ENCODE measurements at regions not wholly inside any gene's neighbourhood (a gene's known extent, or its start where the extent isn't known, plus 50 kb on each side); places are given as distances from the start of the nearest gene placed in this dataset.

GRCh38 chr18:11505993-11506392 is 103.4 kb upstream of the SLC35G4 start:
- no peak for DNase-seq
- intact Hi-C loops (cut with DNase I; ENCODE audit: low total_unique reads): no loop called here
- Histone ChIP-seq H3K27me3 (no peaks in the 10 kb centered on the region), H3K36me3 (no peaks in the 10 kb centered on the region), H3K4me3 (no peak overlapping the region), H3K4me1 (peaks cover 0 to under 1% of the 10 kb centered on the region in 2 donors), H3K9me3 (no peaks in the 10 kb centered on the region), H3K27ac (no peak overlapping the region)
- in situ Hi-C loops (cut with MboI; ENCODE audit: low sequenced_read_pairs in 4 of 4): loop anchor here in 2 of 4 donors (10.0 to 25.0 kb wide), 2 partner anchors 181 to 194 kb away; no protein-coding TSS in a partner anchor
- TF ChIP-seq CTCF (IDR thresholded peaks at IDR 0.05 in 4 of 5, conservative IDR thresholded peaks at IDR 0.05 in 1 of 5) (no peak), POLR2A (IDR thresholded peaks at IDR 0.05) (no peak)
- ATAC-seq: no peak

GRCh38 chr18:11504962-11505361 is 104.4 kb upstream of the SLC35G4 start:
- intact Hi-C loops (cut with DNase I; ENCODE audit: low total_unique reads): no loop called here
- no peak overlapping the region for H3K27ac ChIP-seq
- no peaks in the 10 kb centered on the region for H3K27me3 ChIP-seq
- ATAC-seq (no peak), DNase-seq (no peak)
- peaks cover 4 to 10% of the 10 kb centered on the region in 2 donors for H3K4me1 ChIP-seq
- H3K9me3 ChIP-seq: no peaks in the 10 kb centered on the region
- in situ Hi-C loops (cut with MboI; ENCODE audit: low sequenced_read_pairs in 4 of 4): loop anchor here in 2 of 4 donors (10.0 to 25.0 kb wide), 2 partner anchors 180 to 193 kb away; no protein-coding TSS in a partner anchor
- no peak overlapping the region for H3K4me3 ChIP-seq
- no peak for TF ChIP-seq POLR2A (IDR thresholded peaks at IDR 0.05)
- no peaks in the 10 kb centered on the region for H3K36me3 ChIP-seq

DNA sequence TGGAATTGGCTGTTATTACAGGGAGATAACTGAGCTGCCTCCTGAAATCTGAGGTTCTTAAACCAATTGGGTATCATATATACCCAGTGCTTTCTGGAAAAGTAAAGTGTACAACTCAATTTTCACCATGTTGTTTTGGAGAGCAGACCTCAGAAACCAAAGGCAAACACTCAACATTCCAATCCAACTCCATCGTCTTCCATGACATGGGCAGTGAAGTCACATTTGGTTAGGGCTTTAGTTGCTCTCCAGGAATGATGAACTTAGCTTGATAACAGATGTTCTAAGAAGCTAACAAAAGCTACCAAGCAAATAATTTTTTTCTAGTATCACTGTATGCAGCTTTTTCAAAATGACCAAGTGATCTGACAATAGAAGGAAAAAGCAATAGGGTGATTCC is 107.0 kb upstream of the SLC35G4 start:
- no peak for TF ChIP-seq CTCF (IDR thresholded peaks at IDR 0.05 in 4 of 5, conservative IDR thresholded peaks at IDR 0.05 in 1 of 5)
- no peak overlapping the region for H3K27ac ChIP-seq
- in situ Hi-C loops (cut with MboI; ENCODE audit: low sequenced_read_pairs in 4 of 4): loop anchor here in 2 of 4 donors (10.0 to 25.0 kb wide), 2 partner anchors 178 to 190 kb away; no protein-coding TSS in a partner anchor
- ATAC-seq (no peak), DNase-seq (no peak)
- H3K9me3 ChIP-seq: no peaks in the 10 kb centered on the region
- no peak overlapping the region for H3K4me3 ChIP-seq
- peaks cover 4 to 12% of the 10 kb centered on the region in 2 donors for H3K4me1 ChIP-seq
- intact Hi-C loops (cut with DNase I; ENCODE audit: low total_unique reads): no loop called here
- no peaks in the 10 kb centered on the region for H3K36me3 ChIP-seq
- no peaks in the 10 kb centered on the region for H3K27me3 ChIP-seq

DNA sequence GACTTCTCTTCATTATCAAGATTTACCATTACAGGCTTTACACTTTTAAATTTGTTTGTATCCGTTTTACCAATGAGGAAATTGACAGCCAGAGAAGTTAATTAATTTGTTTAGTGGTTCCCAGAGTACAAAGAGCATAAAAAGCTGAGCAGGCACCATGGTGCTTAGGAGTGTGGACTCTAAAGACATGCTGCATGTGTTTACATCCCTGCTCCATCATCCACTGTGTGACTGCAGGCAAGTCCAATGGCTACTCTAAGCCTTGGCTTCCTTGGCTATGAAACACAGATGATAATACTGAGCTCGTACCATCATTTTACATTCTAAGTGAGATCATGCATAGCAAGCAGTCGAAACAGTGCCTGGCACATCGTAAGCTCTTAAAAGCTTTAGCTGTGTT is 108.0 kb upstream of the SLC35G4 start:
- TF ChIP-seq CTCF (IDR thresholded peaks at IDR 0.05 in 4 of 5, conservative IDR thresholded peaks at IDR 0.05 in 1 of 5): no peak
- TF ChIP-seq POLR2A (IDR thresholded peaks at IDR 0.05): no peak
- intact Hi-C loops (cut with DNase I; ENCODE audit: low total_unique reads): no loop called here

DNA sequence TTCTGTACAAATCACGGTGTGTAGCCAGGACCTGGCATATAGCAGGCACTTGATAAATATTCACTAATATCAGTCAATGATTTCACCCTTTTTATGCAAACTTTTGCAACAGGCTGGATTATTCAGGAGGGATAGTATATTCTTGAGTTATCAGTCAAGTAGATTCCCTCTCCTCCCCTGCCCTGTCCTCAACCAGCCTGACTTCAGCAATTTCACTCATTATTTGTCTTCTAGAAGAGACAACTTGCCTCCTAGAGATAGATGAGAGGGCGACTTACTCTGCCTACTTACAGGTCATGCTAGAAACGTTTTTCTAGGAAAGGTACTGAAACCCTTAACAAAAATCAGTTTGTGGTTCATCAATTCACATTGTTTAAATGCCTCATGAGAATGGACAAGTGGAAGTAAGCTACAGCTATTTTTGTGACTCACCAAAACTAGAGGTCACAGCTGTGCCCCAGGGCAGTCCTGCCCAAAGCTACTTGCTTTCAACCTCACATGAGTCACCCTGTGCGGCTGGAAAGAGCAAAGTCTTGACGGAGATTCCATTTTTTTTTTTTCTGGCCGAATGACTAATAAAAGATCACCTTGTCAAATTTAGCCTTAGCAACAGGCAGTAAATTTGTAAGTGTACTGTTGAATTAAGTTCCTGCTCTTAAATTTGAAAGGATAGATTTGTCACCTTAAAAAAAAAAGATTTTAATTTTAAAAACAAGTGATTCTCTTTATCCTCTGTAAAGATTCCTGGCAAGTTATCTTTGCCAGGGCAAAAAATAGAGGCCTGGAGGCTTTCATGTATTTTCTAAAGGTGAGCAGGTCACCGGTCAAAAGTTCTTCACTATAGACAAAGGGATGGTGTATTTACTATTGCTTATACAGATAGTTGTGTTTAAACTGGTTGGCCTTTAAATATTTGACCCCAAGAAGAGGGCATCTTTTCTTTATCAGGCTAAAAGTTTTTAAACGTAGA is 109.0 kb upstream of the SLC35G4 start:
- H3K4me3 ChIP-seq: no peak overlapping the region
- no peaks in the 10 kb centered on the region for H3K27me3 ChIP-seq
- peaks cover 4 to 12% of the 10 kb centered on the region in 2 donors for H3K4me1 ChIP-seq
- H3K27ac ChIP-seq: peak overlapping the region in 3 of 4 donors; percentile 38 to 71 (median 63)
- TF ChIP-seq CTCF (IDR thresholded peaks at IDR 0.05 in 4 of 5, conservative IDR thresholded peaks at IDR 0.05 in 1 of 5) (no peak), POLR2A (IDR thresholded peaks at IDR 0.05) (no peak)
- in situ Hi-C loops (cut with MboI; ENCODE audit: low sequenced_read_pairs in 4 of 4) (loop anchor here in 2 of 4 donors (10.0 to 25.0 kb wide), 2 partner anchors 176 to 188 kb away; no protein-coding TSS in a partner anchor), intact Hi-C loops (cut with DNase I; ENCODE audit: low total_unique reads) (no loop called here)
- peak; percentile 69 to 84 for DNase-seq
- no peaks in the 10 kb centered on the region for H3K36me3 ChIP-seq
- H3K9me3 ChIP-seq: no peaks in the 10 kb centered on the region
- peak; percentile 99 for ATAC-seq

More for the DNA sequence above, 108.0 kb upstream of the SLC35G4 start:
- H3K4me1 ChIP-seq: peaks cover 4 to 12% of the 10 kb centered on the region in 2 donors
- H3K27me3 ChIP-seq: no peaks in the 10 kb centered on the region
- H3K9me3 ChIP-seq: no peaks in the 10 kb centered on the region
- no peaks in the 10 kb centered on the region for H3K36me3 ChIP-seq
- H3K27ac ChIP-seq: peak overlapping the region in 1 of 4 donors; percentile 71
- ATAC-seq: no peak
- H3K4me3 ChIP-seq: no peak overlapping the region
- in situ Hi-C loops (cut with MboI; ENCODE audit: low sequenced_read_pairs in 4 of 4): loop anchor here in 2 of 4 donors (10.0 to 25.0 kb wide), 2 partner anchors 177 to 189 kb away; no protein-coding TSS in a partner anchor
- no peak for DNase-seq

Data from gastrocnemius medialis (tissue), 4 donors.